Esophagus muscularis mucosa (tissue), 4 donors: ENCODE measurements at regions not wholly inside any gene's neighbourhood (a gene's known extent, or its start where the extent isn't known, plus 50 kb on each side); places are given as distances from the start of the nearest gene placed in this dataset.

Experiments used
- DNase-seq: peaks from one replicate; pipeline ENCODE4 v3.0.0-alpha.2; 2017; ENCODE audit errors: extremely low spot score
- H3K27ac ChIP-seq, 4 donors: fragments of 200-600 bp; sonication (generic); replicated peaks in 1 of 4; 1 replicate in 3 of 4; 2 replicates in 1 of 4; pipeline ENCODE4 v1.5.1; 2016 to 2019; ENCODE audit warnings: mild to moderate bottlenecking in 1 of 4
- H3K27me3 ChIP-seq, 4 donors: fragments of 200-600 bp; sonication (generic); one replicate each; pipeline versions ENCODE4 v1.5.1 to v1.6.0; 2016 to 2019
- H3K36me3 ChIP-seq, 4 donors: fragments of 200-600 bp; sonication (generic); one replicate each; pipeline ENCODE4 v1.5.1; 2016 to 2019
- H3K4me1 ChIP-seq, 4 donors: fragments of 200-600 bp; sonication (generic); one replicate each; pipeline ENCODE4 v1.5.1; 2016 to 2019
- H3K4me3 ChIP-seq, 4 donors: fragments of 200-600 bp; sonication (generic); 1 replicate in 2 of 4; 2 replicates in 2 of 4; pipeline ENCODE4 v1.5.1; 2016 to 2019; ENCODE audit warnings: mild to moderate bottlenecking in 4 of 4, moderate library complexity in 1 of 4
- H3K9me3 ChIP-seq, 4 donors: fragments of 200-600 bp; sonication (generic); 1 replicate in 3 of 4; 2 replicates in 1 of 4; pipeline ENCODE4 v1.5.1; 2016 to 2019
- CTCF ChIP-seq, 3 experiments: fragments of 200-600 bp in 2 of 3; fragments of 450-650 bp in 1 of 3; sonication (generic) in 2 of 3; IDR thresholded peaks; one replicate each; pipeline ENCODE4 v1.5.1; 2017 to 2019; ENCODE audit warnings: antibody characterized with exemption in 3 of 3, mild to moderate bottlenecking in 2 of 3, moderate library complexity in 1 of 3
- EP300 ChIP-seq: sonication (generic); formaldehyde crosslinking; IDR thresholded peaks from one replicate; pipeline ENCODE4 v1.6.1; 2017; ENCODE audit warnings: antibody characterized with exemption
- POLR2A ChIP-seq: fragments of 450-650 bp; IDR thresholded peaks from one replicate; pipeline ENCODE4 v1.6.1; 2017; ENCODE audit warnings: antibody characterized with exemption, moderate library complexity, mild to moderate bottlenecking, low read depth
- POLR2AphosphoS5 ChIP-seq, 2 donors: sonication (generic); formaldehyde crosslinking; IDR thresholded peaks; one replicate each; pipeline ENCODE4 v1.6.1; 2017; ENCODE audit warnings: antibody characterized with exemption in 2 of 2
- WGBS: methylation state at CpG from one replicate; pipeline ENCODE4 v1.1.5; 2018; 5-methylcytosine and 5-hydroxymethylcytosine counted together
- intact Hi-C: fragments of 100-400 bp; cut with DNase I; formaldehyde crosslinking; loops from one replicate; pipeline ENCODE4 v1.15.1; 2023

DNA sequence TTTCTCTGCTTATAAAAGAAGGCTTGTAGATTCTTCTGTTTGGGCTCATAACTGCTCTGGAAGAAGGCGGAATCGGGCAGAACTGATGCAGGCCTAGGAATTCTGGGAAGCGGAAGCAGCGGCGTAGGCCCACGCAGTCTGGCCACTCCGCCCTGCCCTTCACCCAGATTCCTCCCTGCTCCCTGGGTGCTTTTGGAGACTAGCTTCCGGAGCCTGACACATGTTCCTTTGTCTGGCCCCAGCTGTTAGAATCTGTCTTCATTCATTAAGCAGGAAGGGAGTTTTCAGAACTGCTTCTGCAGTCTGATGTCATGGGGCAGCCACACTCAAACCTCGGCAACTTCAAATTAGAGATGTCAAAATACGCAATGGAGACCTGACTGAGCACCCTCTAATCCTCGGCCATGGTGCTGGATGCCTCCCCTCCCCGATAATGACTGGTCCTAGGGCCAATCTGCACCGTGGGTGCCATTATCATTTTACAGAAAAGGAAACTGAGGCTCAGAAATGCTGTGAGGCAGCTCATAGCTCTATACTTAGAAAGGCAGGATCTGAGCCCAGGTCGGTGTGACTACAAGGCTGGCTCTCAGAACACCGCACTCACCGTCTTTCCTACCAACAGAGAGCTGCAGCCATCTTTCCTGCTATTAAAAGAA, 275.7 kb downstream of the MYCN start:
- intact Hi-C loops, result no loop called here
- no peaks in the 10 kb centered on the region for H3K9me3 ChIP-seq
- H3K36me3 ChIP-seq, result no peaks in the 10 kb centered on the region
- 80% methylated on average over 13 of the region's 16 CpGs for WGBS
- H3K27me3 ChIP-seq, result no peaks in the 10 kb centered on the region
- peaks cover 0 to 6% (median 0%) of the 10 kb centered on the region in 4 donors for H3K4me1 ChIP-seq
- DNase-seq, result no peak
- TF ChIP-seq POLR2A (no peak), CTCF (IDR thresholded peaks at IDR 0.05) (no peak), EP300 (no peak), POLR2AphosphoS5 (IDR thresholded peaks at IDR 0.05) (no peak)
- H3K27ac ChIP-seq, result no peak overlapping the region
- H3K4me3 ChIP-seq, result no peak overlapping the region

GRCh38 chr2:16214861-16215260, 274.5 kb downstream of the MYCN start:
- Histone ChIP-seq H3K4me1 (peaks cover 0 to 6% (median 0%) of the 10 kb centered on the region in 4 donors), H3K36me3 (no peaks in the 10 kb centered on the region), H3K27ac (no peak overlapping the region), H3K4me3 (no peak overlapping the region), H3K27me3 (no peaks in the 10 kb centered on the region), H3K9me3 (no peaks in the 10 kb centered on the region)
- DNase-seq, result no peak
- TF ChIP-seq POLR2A (no peak), CTCF (IDR thresholded peaks at IDR 0.05) (no peak), EP300 (no peak), POLR2AphosphoS5 (IDR thresholded peaks at IDR 0.05) (no peak)
- intact Hi-C loops, result no loop called here
- 87% methylated on average over 5 of the region's 5 CpGs for WGBS

DNA sequence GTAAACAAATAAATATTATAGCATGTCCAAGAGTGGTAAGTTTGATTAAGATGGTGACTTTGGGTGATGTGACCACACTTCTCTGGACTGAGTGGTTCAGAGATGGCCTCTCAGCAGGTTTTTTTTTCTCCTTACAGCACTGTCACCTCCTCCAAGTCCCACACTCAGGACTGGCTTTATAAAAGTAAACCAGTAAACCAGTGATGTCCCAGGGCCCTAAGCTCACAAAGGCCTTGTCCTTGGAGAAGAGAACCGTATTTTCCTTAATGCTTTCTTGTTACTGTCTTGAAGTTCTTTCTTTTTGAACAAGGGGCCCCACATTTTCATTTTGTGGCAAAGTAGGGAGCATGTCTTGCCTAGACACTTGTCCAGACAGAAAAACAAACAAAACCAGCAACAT, 274.0 kb downstream of the MYCN start:
- intact Hi-C loops, result no loop called here
- TF ChIP-seq CTCF (IDR thresholded peaks at IDR 0.05), result no peak
- 95% methylated on average over 1 of the region's 1 CpG for WGBS
- H3K4me1 ChIP-seq, result peaks cover 0 to 6% (median 0%) of the 10 kb centered on the region in 4 donors
- H3K4me3 ChIP-seq, result no peak overlapping the region
- H3K9me3 ChIP-seq, result no peaks in the 10 kb centered on the region
- H3K36me3 ChIP-seq, result no peaks in the 10 kb centered on the region
- no peak overlapping the region for H3K27ac ChIP-seq
- H3K27me3 ChIP-seq, result no peaks in the 10 kb centered on the region
- DNase-seq, result no peak

DNA sequence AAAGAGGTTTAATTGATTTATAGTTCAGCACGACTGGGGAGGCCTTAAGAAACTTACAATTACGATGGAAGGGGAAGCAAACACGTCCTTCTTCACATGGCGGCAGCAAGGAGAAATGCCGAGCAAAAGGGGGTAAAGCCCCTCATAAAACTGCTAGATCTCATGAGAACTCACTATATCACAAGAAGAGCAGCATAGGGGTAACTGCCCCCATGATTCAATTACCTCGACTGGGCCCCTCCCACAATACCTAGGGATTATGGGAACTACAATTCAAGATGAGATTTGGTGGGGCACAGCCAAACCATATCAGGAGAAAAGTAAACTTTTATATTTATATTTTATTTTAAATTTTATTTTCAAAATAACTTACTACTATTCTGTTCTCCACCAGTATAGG, 272.0 kb downstream of the MYCN start:
- DNase-seq, result no peak
- no peak for TF ChIP-seq POLR2A
- TF ChIP-seq POLR2AphosphoS5 (IDR thresholded peaks at IDR 0.05), result no peak
- no peak for TF ChIP-seq CTCF (IDR thresholded peaks at IDR 0.05)
- TF ChIP-seq EP300, result no peak
- Histone ChIP-seq H3K9me3 (no peaks in the 10 kb centered on the region), H3K36me3 (no peaks in the 10 kb centered on the region), H3K27me3 (no peaks in the 10 kb centered on the region), H3K4me3 (no peak overlapping the region), H3K27ac (no peak overlapping the region), H3K4me1 (peaks cover 0 to 6% (median 0%) of the 10 kb centered on the region in 4 donors)
- WGBS, result 80% methylated on average over 6 of the region's 6 CpGs
- intact Hi-C loops, result no loop called here

GRCh38 chr2:16211341-16211740, 271.0 kb downstream of the MYCN start:
- Histone ChIP-seq H3K36me3 (no peaks in the 10 kb centered on the region), H3K27me3 (no peaks in the 10 kb centered on the region), H3K9me3 (no peaks in the 10 kb centered on the region), H3K27ac (no peak overlapping the region), H3K4me3 (no peak overlapping the region), H3K4me1 (peaks cover 0 to 2% (median 0%) of the 10 kb centered on the region in 4 donors)
- intact Hi-C loops, result no loop called here
- 43% methylated on average over 4 of the region's 4 CpGs for WGBS
- TF ChIP-seq POLR2AphosphoS5 (IDR thresholded peaks at IDR 0.05) (no peak), EP300 (no peak), CTCF (IDR thresholded peaks at IDR 0.05) (no peak), POLR2A (no peak)
- no peak for DNase-seq
